HCEC 1CT (cell line): ENCODE measurements at regions not wholly inside any gene's neighbourhood (a gene's known extent, or its start where the extent isn't known, plus 50 kb on each side); places are given as distances from the start of the nearest gene placed in this dataset.

Experiments
- DNase-seq: peaks from one replicate; pipeline ENCODE4 v3.0.0-alpha.2; 2017

- DNase-seq = no peak
Measured at GRCh38 chr17:79241616-79242015, 167.0 kb downstream of the ENGASE start.

- DNase-seq = no peak
Measured at GRCh38 chr17:79239205-79239604, 164.6 kb downstream of the ENGASE start.

GRCh38 chr17:79237448-79238053, 162.9 kb downstream of the ENGASE start:
- DNase-seq = no peak

- DNase-seq = no peak
Measured at GRCh38 chr17:79235808-79236207, 161.2 kb downstream of the ENGASE start.

GRCh38 chr17:79233916-79234551, 159.4 kb downstream of the ENGASE start:
- DNase-seq = no peak

GRCh38 chr17:79232957-79233356, 158.3 kb downstream of the ENGASE start:
- DNase-seq = no peak

GRCh38 chr17:79231766-79232287, 157.2 kb downstream of the ENGASE start:
- peak; percentile 24 for DNase-seq

- DNase-seq = no peak
Measured at GRCh38 chr17:79230576-79230975, 156.0 kb downstream of the ENGASE start.

GRCh38 chr17:79226037-79226436, 151.4 kb downstream of the ENGASE start:
- no peak for DNase-seq

GRCh38 chr17:79224903-79225302, 150.3 kb downstream of the ENGASE start:
- DNase-seq = no peak

GRCh38 chr17:79224476-79224875, 149.9 kb downstream of the ENGASE start:
- no peak for DNase-seq

- no peak for DNase-seq
Measured at GRCh38 chr17:79223953-79224352, 149.3 kb downstream of the ENGASE start.

- DNase-seq = no peak
Measured at GRCh38 chr17:79223471-79223870, 148.8 kb downstream of the ENGASE start.

GRCh38 chr17:79221597-79221996, 147.0 kb downstream of the ENGASE start:
- no peak for DNase-seq

GRCh38 chr17:79220713-79221291, 146.2 kb downstream of the ENGASE start:
- no peak for DNase-seq

GRCh38 chr17:79220201-79220712, 145.6 kb downstream of the ENGASE start:
- DNase-seq = no peak

GRCh38 chr17:79219208-79219935, 144.7 kb downstream of the ENGASE start:
- no peak for DNase-seq

- no peak for DNase-seq
Measured at GRCh38 chr17:79218825-79219200, 144.2 kb downstream of the ENGASE start.

GRCh38 chr17:79218175-79218824, 143.7 kb downstream of the ENGASE start:
- DNase-seq = no peak

GRCh38 chr17:79217473-79218135, 143.0 kb downstream of the ENGASE start:
- no peak for DNase-seq

GRCh38 chr17:79216826-79217225, 142.2 kb downstream of the ENGASE start:
- no peak for DNase-seq

GRCh38 chr17:79216391-79216790, 141.8 kb downstream of the ENGASE start:
- DNase-seq = no peak
